ENCODE measurements at regions not wholly inside any gene's neighbourhood (a gene's known extent, or its start where the extent isn't known, plus 50 kb on each side); places are given as distances from the start of the nearest gene placed in this dataset.

DNA sequence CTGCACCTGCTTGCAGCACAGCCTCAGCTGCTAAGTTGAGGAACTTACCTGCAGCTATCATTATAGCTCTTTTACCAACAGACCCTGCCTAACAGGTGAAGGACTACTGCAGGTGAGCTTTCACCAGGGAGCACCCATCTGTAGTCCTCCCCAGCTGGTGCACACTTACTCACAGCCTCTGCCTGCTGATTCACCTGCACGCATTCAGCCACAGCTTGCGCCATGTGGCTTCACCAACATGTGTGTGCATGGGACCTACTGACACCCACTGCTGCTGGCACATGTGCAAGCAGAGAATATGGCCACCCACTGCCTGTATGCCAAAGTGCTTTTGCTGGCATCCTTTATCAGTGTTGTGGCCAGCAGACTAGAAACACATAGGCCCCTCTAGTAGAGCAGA lies 146.7 kb upstream of the KLHL4 start:
- no peaks in the 10 kb centered on the region for H3K27me3 ChIP-seq
- in situ Hi-C loops (cut with MboI; ENCODE audit: low pct_ligation_motif_present in 1 of 4, low pct_unique_long_range_greater_than_20kb in 1 of 4, low sequenced_read_pairs in 3 of 4) (no loop called here), intact Hi-C loops (cut with DNase I; ENCODE audit: low total_unique reads) (no loop called here)
- no peaks in the 10 kb centered on the region for H3K4me1 ChIP-seq
- WGBS, 2 donors (ENCODE audit: low coverage in 1 of 2), result 86% methylated on average over 2 of the region's 2 CpGs; no CpG with 5 or more reads in 1 of the 2 donors
- no peaks in the 10 kb centered on the region for H3K9me3 ChIP-seq
- no peak for DNase-seq
- TF ChIP-seq POLR2A (IDR thresholded peaks at IDR 0.05) (no peak), POLR2AphosphoS5 (IDR thresholded peaks at IDR 0.05) (no peak), EP300 (IDR thresholded peaks at IDR 0.05; ENCODE audit: low read depth) (no peak)
- TF ChIP-seq, protein P1, sequence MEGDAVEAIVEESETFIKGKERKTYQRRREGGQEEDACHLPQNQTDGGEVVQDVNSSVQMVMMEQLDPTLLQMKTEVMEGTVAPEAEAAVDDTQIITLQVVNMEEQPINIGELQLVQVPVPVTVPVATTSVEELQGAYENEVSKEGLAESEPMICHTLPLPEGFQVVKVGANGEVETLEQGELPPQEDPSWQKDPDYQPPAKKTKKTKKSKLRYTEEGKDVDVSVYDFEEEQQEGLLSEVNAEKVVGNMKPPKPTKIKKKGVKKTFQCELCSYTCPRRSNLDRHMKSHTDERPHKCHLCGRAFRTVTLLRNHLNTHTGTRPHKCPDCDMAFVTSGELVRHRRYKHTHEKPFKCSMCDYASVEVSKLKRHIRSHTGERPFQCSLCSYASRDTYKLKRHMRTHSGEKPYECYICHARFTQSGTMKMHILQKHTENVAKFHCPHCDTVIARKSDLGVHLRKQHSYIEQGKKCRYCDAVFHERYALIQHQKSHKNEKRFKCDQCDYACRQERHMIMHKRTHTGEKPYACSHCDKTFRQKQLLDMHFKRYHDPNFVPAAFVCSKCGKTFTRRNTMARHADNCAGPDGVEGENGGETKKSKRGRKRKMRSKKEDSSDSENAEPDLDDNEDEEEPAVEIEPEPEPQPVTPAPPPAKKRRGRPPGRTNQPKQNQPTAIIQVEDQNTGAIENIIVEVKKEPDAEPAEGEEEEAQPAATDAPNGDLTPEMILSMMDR (IDR thresholded peaks at IDR 0.05), result no peak
- no peak overlapping the region for H3K27ac ChIP-seq
- H3K36me3 ChIP-seq, result no peaks in the 10 kb centered on the region
- H3K4me3 ChIP-seq, result no peak overlapping the region

DNA sequence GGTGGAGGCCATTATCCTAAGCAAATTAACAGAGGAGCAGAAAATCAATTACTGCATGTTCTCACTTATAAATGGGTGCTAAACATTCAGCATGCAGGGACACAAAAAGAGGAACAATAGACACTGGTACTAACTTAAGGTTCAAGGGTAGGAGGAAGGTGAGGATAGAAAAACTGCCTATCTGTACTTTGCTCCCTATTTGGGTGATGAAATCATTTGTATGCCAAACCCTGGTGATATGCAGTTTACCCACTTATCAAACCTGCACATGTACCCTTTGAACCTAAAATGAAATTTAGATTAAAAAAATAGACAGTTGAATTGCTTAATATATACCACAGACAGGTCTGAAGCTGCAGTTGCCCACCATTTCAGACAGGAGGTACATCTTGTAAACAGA lies 143.3 kb upstream of the KLHL4 start:
- Histone ChIP-seq H3K4me1 (no peaks in the 10 kb centered on the region), H3K36me3 (no peaks in the 10 kb centered on the region), H3K9me3 (no peaks in the 10 kb centered on the region), H3K4me3 (no peak overlapping the region), H3K27me3 (no peaks in the 10 kb centered on the region), H3K27ac (no peak overlapping the region)
- intact Hi-C loops (cut with DNase I; ENCODE audit: low total_unique reads), result no loop called here
- in situ Hi-C loops (cut with MboI; ENCODE audit: low pct_ligation_motif_present in 1 of 4, low pct_unique_long_range_greater_than_20kb in 1 of 4, low sequenced_read_pairs in 3 of 4), result no loop called here
- no peak for DNase-seq
- TF ChIP-seq POLR2AphosphoS5 (IDR thresholded peaks at IDR 0.05), result no peak

DNA sequence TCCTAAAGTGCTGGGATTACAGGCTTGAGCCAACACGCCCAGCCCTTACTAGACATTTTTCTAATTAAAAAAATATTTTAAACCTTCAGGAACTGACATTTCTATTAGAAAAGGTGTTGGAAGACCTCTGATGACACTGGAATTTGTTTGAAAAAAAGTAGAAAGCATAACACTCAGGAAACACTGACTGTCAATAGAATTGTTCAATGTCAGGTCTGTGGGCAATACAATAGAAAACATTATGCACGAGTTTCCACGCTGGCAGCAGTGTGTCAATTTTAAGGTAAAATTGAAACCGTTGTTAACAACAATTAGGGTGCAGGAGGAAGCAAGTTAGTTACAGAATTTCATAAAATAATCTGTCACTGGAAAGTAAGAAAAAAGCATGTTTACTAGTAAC lies 140.7 kb upstream of the KLHL4 start:
- in situ Hi-C loops (cut with MboI; ENCODE audit: low pct_ligation_motif_present in 1 of 4, low pct_unique_long_range_greater_than_20kb in 1 of 4, low sequenced_read_pairs in 3 of 4), result no loop called here
- H3K36me3 ChIP-seq, result no peaks in the 10 kb centered on the region
- no peaks in the 10 kb centered on the region for H3K27me3 ChIP-seq
- intact Hi-C loops (cut with DNase I; ENCODE audit: low total_unique reads), result no loop called here
- H3K27ac ChIP-seq, result no peak overlapping the region
- DNase-seq, result no peak
- no peaks in the 10 kb centered on the region for H3K9me3 ChIP-seq
- no peaks in the 10 kb centered on the region for H3K4me1 ChIP-seq
- TF ChIP-seq, protein P1 (IDR thresholded peaks at IDR 0.05), result no peak
- TF ChIP-seq EP300 (IDR thresholded peaks at IDR 0.05; ENCODE audit: low read depth), result no peak
- TF ChIP-seq POLR2A (IDR thresholded peaks at IDR 0.05), result no peak
- no peak for TF ChIP-seq POLR2AphosphoS5 (IDR thresholded peaks at IDR 0.05)
- whole genome bisulfite sequencing, 2 donors (ENCODE audit: low coverage in 1 of 2), result 70 to 87% methylated on average over 3 to 4 of the region's 4 CpGs
- H3K4me3 ChIP-seq, result no peak overlapping the region

DNA sequence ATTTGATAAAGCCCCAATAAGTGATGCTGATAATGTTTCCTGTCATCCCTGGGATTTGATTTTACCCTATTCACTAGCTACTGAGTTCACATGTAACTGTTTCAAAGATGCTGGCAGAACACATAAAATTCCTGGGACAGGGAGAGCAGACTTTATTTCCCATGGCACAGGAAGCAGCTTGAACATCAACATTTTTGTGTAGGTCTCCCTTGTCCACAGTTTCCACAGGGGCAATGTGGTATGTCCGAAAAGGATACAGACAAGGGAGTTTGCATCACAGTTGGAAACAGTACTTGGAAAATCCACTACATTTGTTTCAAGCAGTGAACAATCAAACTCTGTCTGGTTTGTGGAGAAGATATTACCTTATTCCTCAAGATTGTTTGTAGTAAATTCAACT lies 129.2 kb upstream of the KLHL4 start:
- in situ Hi-C loops (cut with MboI; ENCODE audit: low pct_ligation_motif_present in 1 of 4, low pct_unique_long_range_greater_than_20kb in 1 of 4, low sequenced_read_pairs in 3 of 4), result no loop called here
- 84 to 100% methylated on average over 1 of the region's 1 CpG for WGBS, 2 donors (ENCODE audit: low coverage in 1 of 2)

DNA sequence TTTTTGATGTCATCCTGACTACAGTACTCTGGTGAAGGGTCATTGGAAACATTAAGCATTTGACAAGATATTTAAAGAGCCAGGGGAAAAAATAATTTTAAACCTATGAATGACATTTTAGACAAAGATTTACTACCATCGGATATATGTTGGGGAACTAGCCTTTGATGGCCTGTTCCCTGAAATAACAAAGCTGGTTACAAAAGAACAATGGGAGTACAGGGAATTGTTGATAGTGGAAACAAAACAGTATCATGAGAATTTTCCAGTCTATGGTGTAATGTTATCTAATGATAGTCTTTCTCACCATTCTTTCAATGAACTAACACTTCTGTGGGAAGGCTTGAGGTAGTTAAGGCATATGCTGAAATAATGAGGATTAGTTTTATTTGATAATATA lies 125.9 kb upstream of the KLHL4 start:
- TF ChIP-seq POLR2A (IDR thresholded peaks at IDR 0.05), result no peak
- no peak for TF ChIP-seq EP300 (IDR thresholded peaks at IDR 0.05; ENCODE audit: low read depth)
- TF ChIP-seq POLR2AphosphoS5 (IDR thresholded peaks at IDR 0.05), result no peak
- TF ChIP-seq, protein P1 (IDR thresholded peaks at IDR 0.05), result no peak
- Histone ChIP-seq H3K4me3 (no peak overlapping the region), H3K36me3 (no peaks in the 10 kb centered on the region), H3K9me3 (no peaks in the 10 kb centered on the region), H3K27me3 (no peaks in the 10 kb centered on the region), H3K27ac (no peak overlapping the region), H3K4me1 (no peaks in the 10 kb centered on the region)
- no peak for DNase-seq
- intact Hi-C loops (cut with DNase I; ENCODE audit: low total_unique reads) (no loop called here), in situ Hi-C loops (cut with MboI; ENCODE audit: low pct_ligation_motif_present in 1 of 4, low pct_unique_long_range_greater_than_20kb in 1 of 4, low sequenced_read_pairs in 3 of 4) (no loop called here)
- WGBS, 2 donors (ENCODE audit: low coverage in 1 of 2), result 40 to 62% methylated on average over 1 of the region's 1 CpG

More for the DNA sequence above, 129.2 kb upstream of the KLHL4 start:
- H3K27me3 ChIP-seq, result no peaks in the 10 kb centered on the region
- no peaks in the 10 kb centered on the region for H3K36me3 ChIP-seq
- no peak overlapping the region for H3K4me3 ChIP-seq
- no peaks in the 10 kb centered on the region for H3K9me3 ChIP-seq
- intact Hi-C loops (cut with DNase I; ENCODE audit: low total_unique reads), result no loop called here
- H3K4me1 ChIP-seq, result no peaks in the 10 kb centered on the region
- TF ChIP-seq, protein P1 (IDR thresholded peaks at IDR 0.05), result no peak
- no peak for TF ChIP-seq EP300 (IDR thresholded peaks at IDR 0.05; ENCODE audit: low read depth)
- no peak for TF ChIP-seq POLR2A (IDR thresholded peaks at IDR 0.05)
- TF ChIP-seq POLR2AphosphoS5 (IDR thresholded peaks at IDR 0.05), result no peak
- no peak overlapping the region for H3K27ac ChIP-seq
- no peak for DNase-seq

Measured in transverse colon (tissue), 4 donors.